ENCODE measurements at regions not wholly inside any gene's neighbourhood (a gene's known extent, or its start where the extent isn't known, plus 50 kb on each side); places are given as distances from the start of the nearest gene placed in this dataset.

DNA sequence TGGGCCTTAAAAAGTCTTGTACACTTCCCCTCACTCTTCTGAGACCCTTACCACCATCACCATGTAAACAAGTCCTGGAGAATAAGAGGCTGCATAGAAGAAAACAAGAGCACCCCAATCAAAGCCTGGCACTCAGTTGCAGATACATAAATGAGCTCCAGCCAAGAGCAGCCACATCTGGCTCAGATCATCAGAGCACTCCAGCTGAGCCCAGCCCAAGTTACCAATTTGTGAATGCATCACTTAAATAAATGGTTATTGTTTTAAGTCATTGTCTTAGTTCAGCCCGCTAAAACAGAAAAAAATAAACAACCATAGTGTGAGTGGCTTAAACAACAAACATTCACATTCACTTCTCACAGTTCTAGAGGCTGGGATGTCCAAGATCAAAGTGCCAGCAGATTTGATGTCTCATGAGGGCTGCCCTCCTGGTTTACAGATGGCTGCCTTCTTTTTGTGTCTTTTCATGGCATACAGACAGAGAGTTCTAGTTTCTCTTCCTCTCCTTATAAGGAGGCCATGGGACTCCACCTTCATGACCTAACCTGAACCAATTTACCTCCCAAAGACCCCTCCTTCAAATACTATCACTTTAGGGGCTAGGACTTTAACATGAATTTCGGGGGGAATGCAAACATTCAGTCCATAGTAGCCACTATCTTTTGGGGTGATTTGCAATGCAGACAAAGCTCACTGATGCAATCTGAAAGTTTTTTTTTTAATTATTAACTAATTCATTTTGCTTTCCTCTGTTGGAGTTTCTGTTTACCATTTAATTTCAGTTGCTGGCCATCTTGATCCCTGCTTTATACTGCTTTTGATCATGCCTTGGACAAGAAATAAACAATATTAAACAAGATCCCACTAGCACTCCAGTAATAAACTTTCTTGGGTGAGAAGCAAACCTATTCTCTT is 187.5 kb upstream of the ACVR2A start:
- Histone ChIP-seq H3K9me3 (ENCODE audit: control insufficient read depth, insufficient read depth, low read depth, low read length) (no peaks in the 10 kb centered on the region), H3K4me1 (ENCODE audit: control insufficient read depth, insufficient read depth, low read length) (no peaks in the 10 kb centered on the region), H3K27ac (ENCODE audit: low read length) (no peak overlapping the region), H3K4me3 (ENCODE audit: low read depth in 2 of 2, low read length in 2 of 2) (no peak overlapping the region), H3K36me3 (ENCODE audit: control insufficient read depth, insufficient read depth, low read length) (no peaks in the 10 kb centered on the region), H3K27me3 (ENCODE audit: control insufficient read depth, insufficient read depth, low read length) (no peaks in the 10 kb centered on the region)
- ATAC-seq (no peak), DNase-seq (ENCODE audit: low read depth, low spot score) (no peak)
- intact Hi-C loops (cut with micrococcal nuclease; ENCODE audit: unreplicated experiment) (no loop called here), in situ Hi-C loops (cut with HindIII; ENCODE audit: low pct_unique_long_range_greater_than_20kb, low sequenced_read_pairs) (no loop called here)
- ChIA-PET POLR2A (no interaction called here), CTCF (no interaction called here)
- BruUV-seq (replicated peaks), result no TSS peak
- TF ChIP-seq, protein P1, sequence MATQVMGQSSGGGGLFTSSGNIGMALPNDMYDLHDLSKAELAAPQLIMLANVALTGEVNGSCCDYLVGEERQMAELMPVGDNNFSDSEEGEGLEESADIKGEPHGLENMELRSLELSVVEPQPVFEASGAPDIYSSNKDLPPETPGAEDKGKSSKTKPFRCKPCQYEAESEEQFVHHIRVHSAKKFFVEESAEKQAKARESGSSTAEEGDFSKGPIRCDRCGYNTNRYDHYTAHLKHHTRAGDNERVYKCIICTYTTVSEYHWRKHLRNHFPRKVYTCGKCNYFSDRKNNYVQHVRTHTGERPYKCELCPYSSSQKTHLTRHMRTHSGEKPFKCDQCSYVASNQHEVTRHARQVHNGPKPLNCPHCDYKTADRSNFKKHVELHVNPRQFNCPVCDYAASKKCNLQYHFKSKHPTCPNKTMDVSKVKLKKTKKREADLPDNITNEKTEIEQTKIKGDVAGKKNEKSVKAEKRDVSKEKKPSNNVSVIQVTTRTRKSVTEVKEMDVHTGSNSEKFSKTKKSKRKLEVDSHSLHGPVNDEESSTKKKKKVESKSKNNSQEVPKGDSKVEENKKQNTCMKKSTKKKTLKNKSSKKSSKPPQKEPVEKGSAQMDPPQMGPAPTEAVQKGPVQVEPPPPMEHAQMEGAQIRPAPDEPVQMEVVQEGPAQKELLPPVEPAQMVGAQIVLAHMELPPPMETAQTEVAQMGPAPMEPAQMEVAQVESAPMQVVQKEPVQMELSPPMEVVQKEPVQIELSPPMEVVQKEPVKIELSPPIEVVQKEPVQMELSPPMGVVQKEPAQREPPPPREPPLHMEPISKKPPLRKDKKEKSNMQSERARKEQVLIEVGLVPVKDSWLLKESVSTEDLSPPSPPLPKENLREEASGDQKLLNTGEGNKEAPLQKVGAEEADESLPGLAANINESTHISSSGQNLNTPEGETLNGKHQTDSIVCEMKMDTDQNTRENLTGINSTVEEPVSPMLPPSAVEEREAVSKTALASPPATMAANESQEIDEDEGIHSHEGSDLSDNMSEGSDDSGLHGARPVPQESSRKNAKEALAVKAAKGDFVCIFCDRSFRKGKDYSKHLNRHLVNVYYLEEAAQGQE (IDR thresholded peaks at IDR 0.05; ENCODE audit: insufficient read depth in 1 of 2, low read depth in 2 of 2, low read length in 1 of 2), result no peak
- TF ChIP-seq TCF7L2 (IDR thresholded peaks at IDR 0.05; ENCODE audit: low read depth, low read length) (no peak), SIN3A (IDR thresholded peaks at IDR 0.05; ENCODE audit: borderline replicate concordance, insufficient read depth, low read depth, low read length) (no peak), CTCF (IDR thresholded peaks at IDR 0.05) (no peak), POLR2AphosphoS5 (IDR thresholded peaks at IDR 0.05; ENCODE audit: low read depth, low read length) (no peak)

DNA sequence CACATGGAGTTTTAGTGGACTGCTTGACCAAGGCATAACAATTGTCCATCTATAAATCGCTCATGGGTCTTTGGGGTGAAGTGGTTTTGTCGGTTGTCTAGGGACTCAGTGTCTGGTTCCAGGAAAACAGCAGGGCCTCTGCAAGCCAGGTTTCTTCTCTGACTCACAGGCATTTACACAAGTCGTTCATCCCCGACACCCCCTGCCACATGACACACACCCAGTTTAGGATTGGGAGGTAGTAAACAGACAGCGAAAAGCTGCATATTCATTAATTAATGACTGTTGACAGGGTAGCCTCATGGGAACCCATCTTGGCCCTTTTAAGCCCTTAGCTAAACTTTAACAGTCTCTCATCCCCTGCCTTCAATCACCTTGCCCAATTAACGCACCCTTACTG is 194.8 kb upstream of the ACVR2A start:
- DNase-seq (ENCODE audit: low read depth, low spot score), result no peak
- Histone ChIP-seq H3K27me3 (ENCODE audit: control insufficient read depth, insufficient read depth, low read length) (no peaks in the 10 kb centered on the region), H3K4me3 (ENCODE audit: low read depth in 2 of 2, low read length in 2 of 2) (no peak overlapping the region), H3K36me3 (ENCODE audit: control insufficient read depth, insufficient read depth, low read length) (no peaks in the 10 kb centered on the region), H3K4me1 (ENCODE audit: control insufficient read depth, insufficient read depth, low read length) (no peaks in the 10 kb centered on the region), H3K9me3 (ENCODE audit: control insufficient read depth, insufficient read depth, low read depth, low read length) (no peaks in the 10 kb centered on the region), H3K27ac (ENCODE audit: low read length) (no peak overlapping the region)
- ChIA-PET CTCF (no interaction called here), POLR2A (no interaction called here)
- in situ Hi-C loops (cut with HindIII; ENCODE audit: low pct_unique_long_range_greater_than_20kb, low sequenced_read_pairs), result no loop called here
- TF ChIP-seq SIN3A (IDR thresholded peaks at IDR 0.05; ENCODE audit: borderline replicate concordance, insufficient read depth, low read depth, low read length) (no peak), POLR2AphosphoS5 (IDR thresholded peaks at IDR 0.05; ENCODE audit: low read depth, low read length) (no peak), CTCF (IDR thresholded peaks at IDR 0.05) (no peak), TCF7L2 (IDR thresholded peaks at IDR 0.05; ENCODE audit: low read depth, low read length) (no peak)
- TF ChIP-seq, protein P1 (IDR thresholded peaks at IDR 0.05; ENCODE audit: insufficient read depth in 1 of 2, low read depth in 2 of 2, low read length in 1 of 2), result no peak
- ATAC-seq, result no peak
- intact Hi-C loops (cut with micrococcal nuclease; ENCODE audit: unreplicated experiment), result no loop called here
- no TSS peak for BruUV-seq (replicated peaks)
